HPDE6-E6E7 (cell line): ENCODE measurements at regions not wholly inside any gene's neighbourhood (a gene's known extent, or its start where the extent isn't known, plus 50 kb on each side); places are given as distances from the start of the nearest gene placed in this dataset.
"Not testable (repeated sequence)": the region's sequence is repeated elsewhere in the genome, so short reads cannot be mapped to it uniquely, and the experiment has no call there.

Source experiments
- DNase-seq: peaks from one replicate; pipeline ENCODE4 v3.0.0; 2011; ENCODE audit warnings: missing footprints; ENCODE audit errors: extremely low spot score

GRCh38 chr2:200101922-200102321, 146.5 kb downstream of the MAIP1 start:
- DNase-seq = no peak

GRCh38 chr2:200102971-200103370, 147.6 kb downstream of the MAIP1 start:
- no peak for DNase-seq

- no peak for DNase-seq
Measured at GRCh38 chr2:200104015-200104414, 148.6 kb downstream of the MAIP1 start.

DNA sequence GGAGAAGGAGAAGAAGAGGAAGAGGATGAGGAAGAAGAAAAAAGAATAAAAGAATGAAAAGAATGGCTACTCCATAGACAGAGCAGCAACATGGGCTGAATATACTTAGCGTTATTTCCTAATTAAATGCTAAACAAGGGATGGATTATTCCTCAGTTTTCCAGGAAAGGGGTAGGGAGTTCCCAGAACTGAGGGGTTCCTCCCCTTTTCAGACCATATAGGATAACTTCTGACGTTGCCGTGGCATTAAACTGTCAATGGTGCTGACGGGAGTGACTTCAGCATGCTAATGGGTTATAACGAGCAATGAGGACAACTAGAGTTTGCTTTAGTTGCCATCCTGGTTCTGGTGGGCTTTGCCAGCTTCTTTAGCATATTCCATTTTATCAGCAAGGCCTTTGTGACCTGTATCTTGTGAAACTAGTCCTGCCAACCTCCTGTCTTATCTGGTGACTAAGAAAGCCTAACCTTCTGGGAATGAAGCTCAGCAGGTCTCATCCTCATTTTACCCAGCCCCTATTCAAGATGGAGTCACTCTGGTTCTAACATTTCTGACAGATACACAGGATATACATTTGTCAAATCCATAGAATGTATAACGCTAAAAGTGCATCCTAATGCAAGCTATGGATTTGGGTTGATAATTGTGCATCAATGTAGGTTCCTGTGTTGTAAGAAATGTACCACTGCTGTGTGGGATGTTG, 152.3 kb downstream of the MAIP1 start:
- no peak for DNase-seq

DNA sequence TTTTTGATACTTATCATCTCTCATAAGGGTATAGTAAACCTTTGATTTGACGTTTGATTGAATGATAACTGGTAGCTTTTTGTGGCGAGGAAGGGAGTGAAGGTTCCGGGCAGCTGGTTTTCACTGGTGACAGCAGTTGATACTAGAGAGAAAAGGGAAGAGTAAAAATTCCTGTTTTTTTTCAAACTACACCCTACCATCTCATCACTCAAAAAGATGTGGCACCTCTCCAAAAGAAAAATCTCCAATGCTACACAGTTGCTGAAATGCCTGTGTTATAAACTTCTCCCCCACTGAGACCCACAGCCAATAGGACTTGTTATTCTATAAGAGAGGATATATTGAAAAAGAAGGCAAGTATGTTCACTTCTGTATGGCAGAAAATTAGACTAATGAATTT, 154.0 kb downstream of the MAIP1 start:
- DNase-seq = no peak

DNA sequence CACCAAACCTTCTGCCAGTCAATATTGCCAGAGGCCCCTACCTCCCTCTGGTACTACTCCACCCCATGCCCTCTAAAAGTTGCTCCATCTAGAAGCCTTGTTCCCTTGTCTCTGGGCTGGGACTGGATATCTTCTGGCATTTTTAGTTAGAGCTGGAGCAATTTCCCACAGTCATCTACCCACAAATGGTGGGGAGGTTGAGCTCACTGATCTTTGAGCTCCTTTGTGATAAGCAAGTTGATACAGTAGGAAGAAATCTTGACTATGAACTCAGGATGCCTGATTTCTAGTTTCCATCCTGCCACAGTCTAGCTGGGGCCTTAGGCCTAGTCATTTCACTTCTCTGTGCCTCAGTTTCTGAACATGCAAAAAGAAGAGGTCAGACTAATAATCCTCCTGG, 155.0 kb downstream of the MAIP1 start:
- DNase-seq = no peak

- DNase-seq = not testable (repeated sequence)
Measured at GRCh38 chr2:200113016-200113799, 157.8 kb downstream of the MAIP1 start.

- no peak for DNase-seq
Measured at GRCh38 chr2:200119236-200119635, 163.9 kb downstream of the MAIP1 start.

- no peak for DNase-seq
Measured at GRCh38 chr2:200121931-200122330, 166.5 kb downstream of the MAIP1 start.

DNA sequence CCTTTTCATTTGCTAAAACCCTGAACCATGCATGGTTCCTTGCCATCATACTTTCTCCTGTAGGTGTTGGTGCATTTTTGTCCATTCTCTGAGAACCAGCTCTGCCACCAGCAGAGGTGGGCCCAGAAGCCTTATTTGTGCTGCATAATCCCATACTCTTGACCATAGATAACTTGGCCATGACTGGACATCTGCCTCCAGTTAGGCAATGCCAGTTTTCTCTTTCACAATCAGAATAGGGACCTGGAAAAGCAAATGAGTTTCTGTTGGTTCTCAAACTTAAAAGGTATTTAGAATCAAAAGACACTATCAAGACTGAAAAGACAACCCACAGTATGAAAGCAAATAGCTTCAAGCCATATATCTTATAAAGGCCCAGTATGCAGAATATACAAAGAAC, 167.3 kb downstream of the MAIP1 start:
- no peak for DNase-seq

DNA sequence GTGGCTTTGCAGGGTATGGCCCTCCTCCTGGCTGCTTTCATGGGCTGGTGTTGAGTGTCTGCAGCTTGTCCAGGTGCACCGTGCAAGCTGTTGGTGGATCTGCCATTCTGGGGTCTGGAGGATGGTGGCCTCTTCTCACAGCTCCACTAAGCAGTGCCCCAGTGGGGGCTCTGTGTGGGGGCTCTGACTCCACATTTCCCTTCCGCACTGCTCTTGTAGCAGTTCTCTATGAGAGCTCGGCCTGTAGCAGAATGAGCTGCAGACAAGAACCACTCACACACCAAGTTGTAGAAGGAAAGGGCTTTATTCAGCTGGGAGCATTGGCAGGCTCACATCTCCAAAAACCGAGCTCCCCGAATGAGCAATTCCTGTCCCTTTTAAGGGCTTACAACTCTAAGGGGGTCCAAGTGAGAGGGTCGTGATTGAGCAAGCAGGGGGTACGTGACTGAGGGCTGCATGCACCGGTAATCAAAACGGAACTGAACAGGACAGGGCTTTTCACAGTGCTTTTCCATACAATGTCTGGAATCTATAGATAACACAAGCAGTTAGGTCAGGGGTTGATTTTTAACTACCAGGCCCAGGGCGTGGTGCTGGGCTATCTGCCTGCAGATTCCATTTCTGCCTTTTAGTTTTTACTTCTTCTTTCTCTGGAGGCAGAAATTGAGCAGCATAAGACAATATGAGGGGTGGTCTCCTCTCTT, 169.4 kb downstream of the MAIP1 start:
- not testable (repeated sequence) for DNase-seq

- no peak for DNase-seq
Measured at GRCh38 chr2:200125444-200126284, 170.3 kb downstream of the MAIP1 start.

DNA sequence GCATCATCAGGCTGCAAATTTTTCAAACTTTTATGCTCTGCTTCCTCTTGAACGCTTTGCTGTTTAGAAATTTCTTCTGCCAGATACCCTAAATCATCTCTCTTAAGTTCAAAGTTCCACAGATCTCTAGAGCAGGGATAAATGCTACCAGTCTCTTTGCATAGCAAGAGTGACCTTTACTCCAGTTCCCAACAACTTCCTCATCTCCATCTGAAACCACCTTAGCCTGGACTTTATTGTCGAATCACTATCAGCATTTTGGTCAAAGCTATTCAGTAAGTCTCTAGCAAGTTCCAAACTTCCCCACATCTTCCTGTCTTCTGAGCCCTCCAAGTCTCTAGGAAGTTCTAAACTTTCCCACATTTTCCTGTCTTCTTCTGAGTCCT, 170.9 kb downstream of the MAIP1 start:
- DNase-seq = not testable (repeated sequence)

DNA sequence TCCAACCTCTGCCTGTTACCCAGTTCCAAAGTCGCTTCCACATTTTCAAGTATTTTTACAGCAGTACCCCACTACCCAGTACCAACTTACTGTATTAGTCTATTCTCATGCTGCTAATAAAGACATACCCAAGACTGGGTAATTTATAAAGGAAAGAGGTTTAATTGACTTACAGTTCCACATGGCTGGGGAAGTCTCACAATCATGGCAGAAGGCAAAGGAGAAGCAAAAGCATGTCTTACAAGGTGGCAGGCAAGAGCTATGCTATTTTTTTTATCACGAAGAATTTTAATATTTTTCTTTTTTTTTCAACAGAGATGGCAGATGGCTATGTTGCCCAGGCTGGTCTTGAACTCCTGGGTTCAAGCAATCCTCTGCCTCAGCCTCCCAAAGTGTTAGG, 171.3 kb downstream of the MAIP1 start:
- not testable (repeated sequence) for DNase-seq

- no peak for DNase-seq
Measured at GRCh38 chr2:200127848-200128247, 172.5 kb downstream of the MAIP1 start.

- DNase-seq = no peak
Measured at GRCh38 chr2:200128296-200128695, 172.9 kb downstream of the MAIP1 start.

DNA sequence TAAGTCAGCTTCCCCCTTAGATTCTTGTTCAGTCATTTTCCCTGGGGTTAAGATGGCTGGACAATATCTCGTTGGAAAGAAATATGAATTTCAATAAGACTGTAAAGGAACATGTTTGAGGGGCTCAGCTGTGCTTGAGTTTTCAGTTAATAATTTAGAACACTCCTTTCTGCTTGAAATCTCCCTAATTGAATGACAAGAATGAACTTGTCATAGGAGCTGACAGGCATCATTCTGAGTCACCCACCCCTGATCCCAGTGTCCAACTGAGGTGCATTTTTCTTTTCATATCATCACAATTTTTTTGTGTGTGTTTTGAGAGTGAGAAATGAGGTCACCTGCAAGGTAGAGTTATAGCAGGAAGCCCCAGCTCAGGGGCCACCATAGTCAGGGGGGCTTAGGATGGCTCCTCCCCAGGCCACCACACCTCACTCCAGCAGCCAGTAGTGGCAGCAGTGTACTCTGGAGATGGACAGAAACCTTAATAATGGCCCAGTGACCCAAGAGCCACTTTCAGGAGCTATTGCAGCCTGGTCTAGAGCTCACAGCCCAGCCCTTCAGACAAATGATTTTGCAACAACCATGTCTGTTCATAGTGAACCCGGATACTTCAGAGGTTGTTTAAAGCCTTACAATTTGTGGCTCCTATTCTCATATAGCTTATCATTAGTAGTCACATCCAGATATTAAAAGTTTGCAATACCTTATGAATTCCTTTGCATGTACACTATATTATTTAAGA, 174.5 kb downstream of the MAIP1 start:
- peak; percentile 83 for DNase-seq

DNA sequence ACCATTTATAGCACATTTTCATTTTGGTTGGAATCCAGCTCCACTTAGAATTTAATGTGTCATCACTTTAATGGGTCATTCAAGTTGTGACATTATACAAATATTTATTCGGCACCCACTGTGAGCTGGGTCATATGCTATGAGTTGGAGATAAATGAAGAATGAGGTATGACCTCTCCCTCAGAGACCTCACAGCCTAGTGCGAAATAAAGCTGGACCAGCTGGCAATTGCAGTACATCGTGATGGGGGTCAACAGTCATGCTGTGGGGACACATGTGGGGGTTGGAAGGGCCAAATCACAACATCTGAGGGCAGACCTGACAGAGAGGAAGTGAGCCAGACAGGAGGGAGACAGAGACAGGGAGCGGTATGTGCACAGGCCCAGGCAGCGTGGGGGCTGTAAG, 175.4 kb downstream of the MAIP1 start:
- DNase-seq = no peak

- no peak for DNase-seq
Measured at GRCh38 chr2:200131307-200131706, 175.2 kb upstream of the SPATS2L start.

DNA sequence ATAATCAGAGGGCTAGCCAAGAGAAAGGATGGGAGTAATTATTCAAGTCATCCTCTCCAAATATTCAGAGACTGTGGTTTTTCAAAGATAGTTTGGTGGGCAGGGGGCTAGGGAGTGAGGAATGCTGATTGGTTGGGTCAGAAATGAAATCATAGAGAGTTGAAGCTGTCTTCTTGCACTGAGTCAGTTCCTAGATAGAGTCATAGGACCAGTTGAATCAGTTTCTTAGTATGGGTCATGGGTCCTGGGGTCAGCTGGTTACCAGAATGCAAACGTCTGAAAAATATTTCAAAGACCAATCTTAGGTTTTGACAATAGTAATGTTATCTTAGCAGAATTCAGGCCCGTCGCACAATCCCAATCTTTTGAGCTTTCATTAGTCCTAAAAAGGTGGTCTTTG, 171.4 kb upstream of the SPATS2L start:
- DNase-seq = no peak

DNA sequence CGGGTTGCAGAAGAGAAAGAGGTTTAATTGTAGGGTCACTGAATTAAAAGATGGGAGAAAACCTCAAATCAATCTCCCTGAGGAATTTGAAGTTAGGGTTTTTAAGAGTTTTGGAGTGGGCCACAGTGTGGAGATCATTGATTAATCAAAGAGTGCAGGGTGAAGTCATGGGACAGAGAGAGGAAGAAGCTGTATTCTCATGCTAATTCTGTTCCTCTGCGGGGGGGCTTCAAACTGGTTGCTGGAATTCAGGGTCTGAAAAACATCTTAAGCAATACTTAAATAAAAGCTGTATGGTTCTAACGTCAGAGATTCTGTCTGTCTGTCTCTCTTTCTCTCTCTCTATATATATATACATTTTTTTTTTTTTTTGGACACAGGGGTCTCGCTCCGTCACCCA, 169.8 kb upstream of the SPATS2L start:
- no peak for DNase-seq
